AG09319 (cell line): ENCODE measurements at regions not wholly inside any gene's neighbourhood (a gene's known extent, or its start where the extent isn't known, plus 50 kb on each side); places are given as distances from the start of the nearest gene placed in this dataset.

Experiments used
- DNase-seq: peaks from one replicate; pipeline ENCODE4 v3.0.0-alpha.2; 2010; ENCODE audit warnings: low read depth; ENCODE audit errors: extremely low read depth
- TF ChIP-seq, protein P1 (sequence below): IDR thresholded peaks from 2 replicates; pipeline ENCODE4 v1.5.1; 2011; ENCODE audit warnings: low read depth, mild to moderate bottlenecking, inconsistent platforms, low read length, moderate library complexity

GRCh38 chr3:145716519-145716918 is 444.5 kb downstream of the PLOD2 start:
- TF ChIP-seq, protein P1, sequence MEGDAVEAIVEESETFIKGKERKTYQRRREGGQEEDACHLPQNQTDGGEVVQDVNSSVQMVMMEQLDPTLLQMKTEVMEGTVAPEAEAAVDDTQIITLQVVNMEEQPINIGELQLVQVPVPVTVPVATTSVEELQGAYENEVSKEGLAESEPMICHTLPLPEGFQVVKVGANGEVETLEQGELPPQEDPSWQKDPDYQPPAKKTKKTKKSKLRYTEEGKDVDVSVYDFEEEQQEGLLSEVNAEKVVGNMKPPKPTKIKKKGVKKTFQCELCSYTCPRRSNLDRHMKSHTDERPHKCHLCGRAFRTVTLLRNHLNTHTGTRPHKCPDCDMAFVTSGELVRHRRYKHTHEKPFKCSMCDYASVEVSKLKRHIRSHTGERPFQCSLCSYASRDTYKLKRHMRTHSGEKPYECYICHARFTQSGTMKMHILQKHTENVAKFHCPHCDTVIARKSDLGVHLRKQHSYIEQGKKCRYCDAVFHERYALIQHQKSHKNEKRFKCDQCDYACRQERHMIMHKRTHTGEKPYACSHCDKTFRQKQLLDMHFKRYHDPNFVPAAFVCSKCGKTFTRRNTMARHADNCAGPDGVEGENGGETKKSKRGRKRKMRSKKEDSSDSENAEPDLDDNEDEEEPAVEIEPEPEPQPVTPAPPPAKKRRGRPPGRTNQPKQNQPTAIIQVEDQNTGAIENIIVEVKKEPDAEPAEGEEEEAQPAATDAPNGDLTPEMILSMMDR = no peak
- peak; percentile 39 for DNase-seq

DNA sequence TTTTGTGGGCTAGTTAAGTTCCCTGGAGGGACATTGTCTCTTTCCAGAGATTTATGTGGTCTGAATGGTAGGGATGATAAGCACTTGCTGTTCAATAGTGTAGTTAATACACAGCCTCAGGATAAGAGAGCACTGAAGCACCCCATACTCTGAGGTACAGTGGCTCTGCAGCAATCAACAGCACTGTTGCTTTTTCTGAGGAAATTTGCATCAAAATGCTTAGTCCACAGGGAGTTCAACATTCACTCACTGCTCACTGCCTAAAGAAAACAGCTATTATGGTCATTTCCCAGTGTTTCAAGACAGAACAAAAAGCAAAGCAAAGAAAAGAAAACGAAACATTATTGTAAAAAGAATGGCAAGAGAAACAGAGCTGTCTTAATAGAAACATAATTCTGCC is 441.9 kb downstream of the PLOD2 start:
- DNase-seq = no peak
- TF ChIP-seq, protein P1 = no peak

DNA sequence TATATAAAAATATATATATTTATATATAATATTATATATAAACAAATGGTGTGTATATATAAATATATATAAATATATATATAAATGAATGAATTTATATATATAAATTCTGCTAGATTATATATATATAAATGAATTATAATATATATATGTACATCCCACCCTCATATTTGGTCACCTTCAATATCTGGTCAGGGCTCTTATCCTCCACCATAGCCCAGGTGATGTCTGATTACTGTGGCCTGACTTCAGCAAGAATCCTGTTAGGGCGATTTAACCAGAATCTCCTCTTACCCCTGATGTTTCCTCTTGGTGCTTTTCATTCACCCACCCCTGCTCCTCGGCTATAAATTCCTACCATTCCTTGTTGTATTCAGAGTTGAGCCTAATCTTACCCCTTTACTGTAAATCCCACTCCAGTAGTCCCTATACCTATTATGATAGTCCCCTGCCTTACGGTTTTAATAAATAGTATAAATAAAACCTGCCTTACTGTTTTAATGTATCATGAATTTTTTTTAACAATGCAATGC is 439.6 kb downstream of the PLOD2 start:
- TF ChIP-seq, protein P1 = no peak
- no peak for DNase-seq

DNA sequence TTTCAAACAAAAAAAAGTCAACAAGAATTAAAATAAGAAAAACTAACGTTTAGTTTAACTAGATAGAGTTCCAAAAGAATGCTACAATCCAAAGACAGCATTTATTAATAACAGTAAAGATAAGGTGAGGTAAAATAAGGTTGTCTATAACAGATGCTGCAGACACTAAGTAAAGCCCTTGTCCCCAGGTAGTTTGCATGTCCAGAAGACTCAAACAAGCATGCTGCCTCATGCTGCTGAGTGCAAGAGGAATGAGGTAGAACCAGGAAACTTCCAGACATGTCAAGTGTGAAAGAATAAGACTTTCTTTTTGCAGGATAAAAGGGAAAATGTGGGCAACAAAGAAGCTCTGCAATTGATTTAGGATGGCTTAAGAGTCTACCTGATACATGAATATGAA is 439.2 kb downstream of the PLOD2 start:
- TF ChIP-seq, protein P1 = no peak
- DNase-seq = no peak

DNA sequence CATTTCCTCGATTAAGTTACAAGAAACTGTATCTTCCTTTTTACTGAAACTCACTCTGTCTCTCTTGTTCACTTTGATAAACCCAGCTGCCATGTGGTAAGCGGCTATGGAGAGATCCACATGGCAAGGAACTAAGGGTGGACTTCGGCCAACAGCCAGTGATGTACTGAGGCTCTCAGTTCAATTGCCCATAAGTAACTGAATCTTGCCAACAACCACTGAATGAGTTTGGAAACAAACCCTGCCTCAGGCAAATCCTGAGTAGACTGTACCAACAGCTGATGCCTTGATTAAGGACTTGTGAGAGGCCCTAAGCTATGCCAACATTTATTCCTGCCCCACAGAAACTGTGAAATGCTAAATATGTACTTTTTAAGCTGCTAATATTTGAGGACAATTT is 433.5 kb downstream of the PLOD2 start:
- no peak for DNase-seq
- TF ChIP-seq, protein P1 = no peak

GRCh38 chr3:145735631-145736030 is 425.4 kb downstream of the PLOD2 start:
- no peak for DNase-seq
- TF ChIP-seq, protein P1 = no peak

DNA sequence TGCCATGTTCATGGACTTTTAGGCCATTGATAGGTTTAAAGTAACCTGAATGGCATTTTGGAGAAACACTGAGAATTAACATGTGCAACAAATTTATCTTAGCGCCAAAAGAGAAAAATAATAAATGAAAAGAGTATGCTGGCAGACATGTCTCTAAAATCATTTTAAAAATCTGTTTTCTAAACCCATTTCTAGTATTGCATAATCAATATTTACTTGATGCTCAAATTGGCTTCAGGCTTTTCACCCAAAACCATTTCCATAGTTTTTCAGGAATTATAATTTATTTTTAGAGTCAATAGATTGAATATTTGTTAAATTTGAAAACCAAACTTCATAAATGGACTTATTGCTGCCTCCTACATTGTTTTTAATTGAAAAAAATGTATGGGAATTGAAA is 423.0 kb downstream of the PLOD2 start:
- TF ChIP-seq, protein P1 = no peak
- no peak for DNase-seq
